H1 (cell line): ENCODE measurements at regions not wholly inside any gene's neighbourhood (a gene's known extent, or its start where the extent isn't known, plus 50 kb on each side); places are given as distances from the start of the nearest gene placed in this dataset.

Experiments used
- CTCF ChIA-PET: fragments of 300-600 bp; sonication (Branson Sonifier 250); formaldehyde crosslinking; loops from one replicate; lab custom pipeline; 2021; ENCODE audit not compliant: partially characterized antibody; lab: Charles Lee
- POLR2A ChIA-PET: fragments of 300-600 bp; sonication (Branson Sonifier 250); formaldehyde crosslinking; loops from one replicate; lab custom pipeline; 2021; ENCODE audit warnings: inconsistent platforms; ENCODE audit not compliant: partially characterized antibody; lab: Charles Lee
- DNase-seq, 2 experiments: peaks; one replicate each; pipeline versions ENCODE4 v3.0.0 to v3.0.0-alpha.2; 2010 to 2022; ENCODE audit warnings: low spot score in 2 of 2, low read depth in 1 of 2, mixed read lengths in 1 of 2
- FAIRE-seq: peaks from 2 replicates; lab custom pipeline; 2011; peaks lifted over from hg19 to GRCh38; lab: Jason Lieb, UNC
- H2AFZ ChIP-seq: 2 replicates; pipeline ENCODE4 v1.8.1; 2012; ENCODE audit warnings: low read length, inconsistent platforms
- H2AK5ac ChIP-seq: 2 replicates; pipeline ENCODE4 v1.6.1; 2013; ENCODE audit warnings: low read depth, low read length
- H2BK120ac ChIP-seq: replicated peaks from 2 replicates; pipeline ENCODE3; 2013; ENCODE audit warnings: low read depth, low read length, inconsistent platforms
- H2BK12ac ChIP-seq: 2 replicates; pipeline ENCODE4 v1.6.1; 2013; ENCODE audit warnings: low read depth, low read length
- H2BK15ac ChIP-seq: 2 replicates; pipeline ENCODE4 v1.6.1; 2013; ENCODE audit warnings: low read length
- H2BK20ac ChIP-seq: 2 replicates; pipeline ENCODE4 v1.6.1; 2013; ENCODE audit warnings: low read length
- H2BK5ac ChIP-seq: 2 replicates; pipeline ENCODE4 v1.6.1; 2013; ENCODE audit warnings: low read depth, low read length
- H3K14ac ChIP-seq: 2 replicates; pipeline ENCODE4 v1.6.1; 2013; ENCODE audit warnings: inconsistent platforms; ENCODE audit not compliant: insufficient read length
- H3K18ac ChIP-seq: 2 replicates; pipeline ENCODE4 v1.6.1; 2013; ENCODE audit warnings: low read length; ENCODE audit errors: extremely low read depth
- H3K23ac ChIP-seq: 2 replicates; pipeline ENCODE4 v1.6.1; 2013; ENCODE audit warnings: inconsistent platforms; ENCODE audit not compliant: insufficient read length
- H3K23me2 ChIP-seq: 2 replicates; pipeline ENCODE4 v1.6.1; 2013; ENCODE audit warnings: low read depth, low read length
- H3K27ac ChIP-seq: 2 replicates; pipeline ENCODE4 v1.6.1; 2011; ENCODE audit warnings: low read depth, low read length, inconsistent platforms
- H3K27me3 ChIP-seq, 4 experiments: replicated peaks in 1 of 4; 1 replicate in 1 of 4; 2 replicates in 3 of 4; pipeline versions ENCODE4 v1.6.1 to v1.8.1; 2011 to 2013; ENCODE audit warnings: low read length in 3 of 4, mild to moderate bottlenecking in 3 of 4, inconsistent platforms in 2 of 4, mixed read lengths in 2 of 4, moderate library complexity in 1 of 4; ENCODE audit not compliant: control insufficient read depth in 3 of 4, insufficient read depth in 3 of 4; ENCODE audit errors: extremely low read depth in 1 of 4
- H3K36me3 ChIP-seq, 4 experiments: 2 replicates each; pipeline versions ENCODE4 v1.6.1 to v1.8.1; 2011 to 2013; ENCODE audit warnings: mild to moderate bottlenecking in 4 of 4, low read length in 3 of 4, moderate library complexity in 2 of 4, control low read depth in 1 of 4, inconsistent platforms in 1 of 4; ENCODE audit not compliant: insufficient read depth in 4 of 4, control insufficient read depth in 2 of 4
- H3K4ac ChIP-seq: replicated peaks from 2 replicates; pipeline ENCODE3; 2013; ENCODE audit warnings: low read length, low read depth, mixed read lengths, inconsistent platforms; ENCODE audit not compliant: insufficient read length
- H3K4me1 ChIP-seq, 4 experiments: replicated peaks in 1 of 4; 1 replicate in 1 of 4; 2 replicates in 3 of 4; pipeline versions ENCODE4 v1.6.1 to v1.8.1; 2011 to 2013; ENCODE audit warnings: low read length in 3 of 4, inconsistent platforms in 2 of 4, mixed read lengths in 1 of 4; ENCODE audit not compliant: insufficient read depth in 4 of 4, control insufficient read depth in 3 of 4
- H3K4me2 ChIP-seq, 2 experiments: 2 replicates each; pipeline versions ENCODE4 v1.6.1 to v1.8.1; 2011 to 2013; ENCODE audit warnings: low read depth in 2 of 2, low read length in 2 of 2, control low read depth in 1 of 2, inconsistent platforms in 1 of 2, mild to moderate bottlenecking in 1 of 2; ENCODE audit not compliant: insufficient read depth in 1 of 2
- H3K4me3 ChIP-seq, 4 experiments: fragments of 200-600, 300-600 bp in 1 of 4; sonication (generic), shearing (Covaris generic), sonication (Bioruptor Twin) in 1 of 4; 2 replicates each; pipeline versions ENCODE4 v1.5.1 to v1.8.1; 2011 to 2016; ENCODE audit warnings: low read length in 4 of 4, low read depth in 3 of 4, control low read depth in 2 of 4, inconsistent platforms in 2 of 4, mild to moderate bottlenecking in 2 of 4, mixed read lengths in 1 of 4, moderate library complexity in 1 of 4; ENCODE audit not compliant: insufficient read depth in 2 of 4; ENCODE audit errors: extremely low read depth in 1 of 4
- H3K56ac ChIP-seq: replicated peaks from 2 replicates; pipeline ENCODE3; 2013; ENCODE audit warnings: low read depth, mild to moderate bottlenecking, mixed read lengths, low read length, inconsistent platforms; ENCODE audit not compliant: insufficient read length
- H3K79me1 ChIP-seq: 2 replicates; pipeline ENCODE4 v1.6.1; 2013; ENCODE audit warnings: low read depth, low read length, control low read depth
- H3K79me2 ChIP-seq, 2 experiments: 2 replicates each; pipeline versions ENCODE4 v1.6.1 to v1.8.1; 2012 to 2013; ENCODE audit warnings: low read length in 2 of 2, mild to moderate bottlenecking in 2 of 2, inconsistent platforms in 1 of 2; ENCODE audit not compliant: insufficient read depth in 2 of 2, control insufficient read depth in 1 of 2
- H3K9ac ChIP-seq, 4 experiments: replicated peaks in 1 of 4; 1 replicate in 1 of 4; 2 replicates in 3 of 4; pipeline versions ENCODE4 v1.6.1 to v1.8.1; 2011 to 2013; ENCODE audit warnings: low read depth in 3 of 4, low read length in 3 of 4, control low read depth in 2 of 4, mild to moderate bottlenecking in 2 of 4, moderate library complexity in 2 of 4, inconsistent platforms in 1 of 4; ENCODE audit errors: extremely low read depth in 1 of 4
- H3K9me3 ChIP-seq, 2 experiments: 2 replicates each; pipeline versions ENCODE4 v1.6.1 to v1.8.1; 2012 to 2013; ENCODE audit warnings: mild to moderate bottlenecking in 2 of 2, moderate library complexity in 2 of 2, control low read depth in 1 of 2, inconsistent platforms in 1 of 2, low read depth in 1 of 2, low read length in 1 of 2, mixed read lengths in 1 of 2; ENCODE audit not compliant: insufficient read depth in 2 of 2
- H4K20me1 ChIP-seq, 2 experiments: replicated peaks in 1 of 2; 2 replicates each; pipeline versions ENCODE3 to v1.8.1; 2011 to 2013; ENCODE audit warnings: inconsistent platforms in 2 of 2, low read length in 2 of 2, mild to moderate bottlenecking in 1 of 2; ENCODE audit not compliant: insufficient read depth in 2 of 2, control insufficient read depth in 1 of 2
- H4K5ac ChIP-seq: 2 replicates; pipeline ENCODE4 v1.6.1; 2013; ENCODE audit warnings: low read length, low read depth, mixed read lengths, inconsistent platforms; ENCODE audit not compliant: insufficient read length
- H4K8ac ChIP-seq: 2 replicates; pipeline ENCODE4 v1.8.0; 2013; ENCODE audit warnings: mild to moderate bottlenecking, moderate library complexity, low read length, inconsistent platforms; ENCODE audit not compliant: insufficient read depth; ENCODE audit errors: extremely low read depth
- H4K91ac ChIP-seq: replicated peaks from 2 replicates; pipeline ENCODE3; 2013; ENCODE audit warnings: low read length, mixed read lengths, inconsistent platforms; ENCODE audit not compliant: insufficient read length
- ASH2L ChIP-seq: fragments of 200-600, 300-600 bp; sonication (generic); IDR thresholded peaks from one replicate; pipeline ENCODE4 v1.7.1; 2017; ENCODE audit warnings: low read length
- EZH2 ChIP-seq: fragments of 200-600 bp; sonication (generic); IDR thresholded peaks from 2 replicates; pipeline ENCODE4 v1.7.1; 2012; ENCODE audit warnings: low read depth, mild to moderate bottlenecking, moderate library complexity, low read length, inconsistent platforms; ENCODE audit not compliant: severe bottlenecking
- JUND ChIP-seq: IDR thresholded peaks from 2 replicates; pipeline ENCODE4 v1.6.1; 2011; ENCODE audit warnings: mild to moderate bottlenecking, improper control_type of control experiment, low read length
- NANOG ChIP-seq: IDR thresholded peaks from 2 replicates; pipeline ENCODE4 v1.6.1; 2011; ENCODE audit warnings: low read length, low read depth, mild to moderate bottlenecking, inconsistent platforms; ENCODE audit not compliant: insufficient read depth, poor library complexity, severe bottlenecking
- PHF8 ChIP-seq: fragments of 200-600 bp; sonication (generic); conservative IDR thresholded peaks from 2 replicates; pipeline ENCODE4 v1.7.1; 2012; ENCODE audit warnings: low read depth, mild to moderate bottlenecking, inconsistent platforms, low read length, moderate library complexity
- SIRT6 ChIP-seq: IDR thresholded peaks from one replicate; pipeline ENCODE4 v1.7.1; 2012; ENCODE audit warnings: low read length, inconsistent platforms
- TAF1 ChIP-seq: IDR thresholded peaks from 2 replicates; pipeline ENCODE4 v1.6.1; 2011; ENCODE audit warnings: mild to moderate bottlenecking, low read depth, low read length
- TAF7 ChIP-seq: optimal IDR thresholded peaks from 2 replicates; pipeline ENCODE3; 2011; ENCODE audit warnings: low read depth, mild to moderate bottlenecking, inconsistent platforms, low read length, moderate library complexity, borderline replicate concordance
- TCF12 ChIP-seq: IDR thresholded peaks from 2 replicates; pipeline ENCODE4 v1.6.1; 2011; ENCODE audit warnings: low read depth, mild to moderate bottlenecking, low read length
- YY1 ChIP-seq: IDR thresholded peaks from 2 replicates; pipeline ENCODE4 v1.6.1; 2011; ENCODE audit warnings: low read depth, mild to moderate bottlenecking, low read length
- TF ChIP-seq, protein P1 (sequence below): IDR thresholded peaks from 2 replicates; pipeline ENCODE4 v1.6.1; 2012; ENCODE audit warnings: low read length, inconsistent platforms

DNA sequence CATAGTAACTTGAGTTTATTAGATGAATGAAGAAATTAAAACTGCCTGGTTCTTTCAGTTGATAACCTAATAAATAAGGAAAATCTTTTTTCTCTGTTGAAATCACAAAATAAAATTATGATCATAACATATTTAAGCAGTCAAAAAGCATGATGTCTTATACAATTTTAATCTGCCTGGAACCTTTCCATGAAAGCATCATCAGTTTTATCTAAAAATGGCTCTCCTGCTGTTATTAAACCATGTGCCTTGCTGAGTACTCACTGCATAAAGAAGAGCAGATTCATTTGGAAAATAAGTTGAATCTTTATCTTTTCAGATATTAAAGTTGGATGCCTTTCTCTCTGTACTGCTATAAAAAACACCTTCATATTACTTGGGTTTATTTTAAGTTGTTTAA lies 148.8 kb downstream of the SLC24A2 start:
- no peaks in the 10 kb centered on the region for H3K4me1 ChIP-seq

More for the DNA sequence above, 148.8 kb downstream of the SLC24A2 start:
- H3K27me3 ChIP-seq: no peaks in the 10 kb centered on the region
- no peak overlapping the region for H4K91ac ChIP-seq
- H3K23me2 ChIP-seq: no peaks in the 10 kb centered on the region
- no peaks in the 10 kb centered on the region for H3K9me3 ChIP-seq
- no peak overlapping the region for H2AK5ac ChIP-seq
- ChIA-PET CTCF (interaction anchor here (0.8 to 10.6 kb wide), 11 partner anchors 9 to 175 kb away, joined by 3 to 64 read pairs (median 3); no protein-coding TSS in a partner anchor), POLR2A (no interaction called here)
- no peak overlapping the region for H2BK15ac ChIP-seq
- no peak overlapping the region for H3K23ac ChIP-seq
- no peaks in the 10 kb centered on the region for H3K79me2 ChIP-seq
- FAIRE-seq (no peak), DNase-seq (no peak)
- no peak overlapping the region for H2BK20ac ChIP-seq
- H2BK5ac ChIP-seq: no peak overlapping the region
- no peak overlapping the region for H4K5ac ChIP-seq
- H3K27ac ChIP-seq: no peak overlapping the region
- H2BK120ac ChIP-seq: no peak overlapping the region
- H3K4me2 ChIP-seq: no peak overlapping the region
- no peak overlapping the region for H3K18ac ChIP-seq
- H3K36me3 ChIP-seq: no peaks in the 10 kb centered on the region
- no peak overlapping the region for H3K56ac ChIP-seq
- no peaks in the 10 kb centered on the region for H4K20me1 ChIP-seq
- H3K79me1 ChIP-seq: peaks cover 2% of the 10 kb centered on the region
- no peak overlapping the region for H3K9ac ChIP-seq
- no peak overlapping the region for H3K4me3 ChIP-seq
- H3K4ac ChIP-seq: no peak overlapping the region
- H4K8ac ChIP-seq: no peak overlapping the region
- no peak overlapping the region for H2AFZ ChIP-seq
- H3K14ac ChIP-seq: no peak overlapping the region
- TF ChIP-seq TAF7: no peak
- no peak for TF ChIP-seq SIRT6
- TF ChIP-seq JUND: no peak
- TF ChIP-seq TAF1: no peak
- TF ChIP-seq, protein P1, sequence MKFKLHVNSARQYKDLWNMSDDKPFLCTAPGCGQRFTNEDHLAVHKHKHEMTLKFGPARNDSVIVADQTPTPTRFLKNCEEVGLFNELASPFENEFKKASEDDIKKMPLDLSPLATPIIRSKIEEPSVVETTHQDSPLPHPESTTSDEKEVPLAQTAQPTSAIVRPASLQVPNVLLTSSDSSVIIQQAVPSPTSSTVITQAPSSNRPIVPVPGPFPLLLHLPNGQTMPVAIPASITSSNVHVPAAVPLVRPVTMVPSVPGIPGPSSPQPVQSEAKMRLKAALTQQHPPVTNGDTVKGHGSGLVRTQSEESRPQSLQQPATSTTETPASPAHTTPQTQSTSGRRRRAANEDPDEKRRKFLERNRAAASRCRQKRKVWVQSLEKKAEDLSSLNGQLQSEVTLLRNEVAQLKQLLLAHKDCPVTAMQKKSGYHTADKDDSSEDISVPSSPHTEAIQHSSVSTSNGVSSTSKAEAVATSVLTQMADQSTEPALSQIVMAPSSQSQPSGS: no peak
- TF ChIP-seq TCF12: no peak
- TF ChIP-seq ASH2L: no peak
- no peak for TF ChIP-seq NANOG
- TF ChIP-seq YY1: no peak
- TF ChIP-seq EZH2: no peak
- no peak for TF ChIP-seq PHF8
- H2BK12ac ChIP-seq: no peak overlapping the region
